CD4-positive, alpha-beta T cell treated with Interleukin-15 for 1 hour (primary cell): ENCODE measurements at regions not wholly inside any gene's neighbourhood (a gene's known extent, or its start where the extent isn't known, plus 50 kb on each side); places are given as distances from the start of the nearest gene placed in this dataset.
"Not testable (repeated sequence)": the region's sequence is repeated elsewhere in the genome, so short reads cannot be mapped to it uniquely, and the experiment has no call there.

Source experiments
- DNase-seq: peaks from one replicate; pipeline ENCODE4 v3.0.0-alpha.2; 2020

GRCh38 chr4:17232566-17233253, 279.2 kb downstream of the QDPR start:
- DNase-seq, result no peak

GRCh38 chr4:17231880-17232475, 279.9 kb downstream of the QDPR start:
- DNase-seq, result not testable (repeated sequence)

- no peak for DNase-seq
Observed at GRCh38 chr4:17230727-17231126, 281.2 kb downstream of the QDPR start.

GRCh38 chr4:17220816-17221215, 291.1 kb downstream of the QDPR start:
- DNase-seq, result no peak

- no peak for DNase-seq
Observed at GRCh38 chr4:17218786-17219185, 293.1 kb downstream of the QDPR start.

GRCh38 chr4:17206829-17207801, 304.8 kb downstream of the QDPR start:
- DNase-seq, result no peak

- no peak for DNase-seq
Observed at GRCh38 chr4:17204908-17205307, 306.5 kb upstream of the LDB2 start.

- DNase-seq, result no peak
Observed at GRCh38 chr4:17203797-17204196, 305.4 kb upstream of the LDB2 start.

- no peak for DNase-seq
Observed at GRCh38 chr4:17197070-17197469, 298.6 kb upstream of the LDB2 start.

- DNase-seq, result no peak
Observed at GRCh38 chr4:17195461-17196275, 297.2 kb upstream of the LDB2 start.

GRCh38 chr4:17194586-17194985, 296.1 kb upstream of the LDB2 start:
- no peak for DNase-seq

- no peak for DNase-seq
Observed at GRCh38 chr4:17189759-17190158, 291.3 kb upstream of the LDB2 start.

- no peak for DNase-seq
Observed at GRCh38 chr4:17189401-17189720, 290.9 kb upstream of the LDB2 start.

- no peak for DNase-seq
Observed at GRCh38 chr4:17188547-17189400, 290.3 kb upstream of the LDB2 start.

GRCh38 chr4:17188125-17188524, 289.7 kb upstream of the LDB2 start:
- no peak for DNase-seq

- DNase-seq, result no peak
Observed at GRCh38 chr4:17187003-17187402, 288.6 kb upstream of the LDB2 start.

- DNase-seq, result no peak
Observed at GRCh38 chr4:17182888-17183287, 284.4 kb upstream of the LDB2 start.

- no peak for DNase-seq
Observed at GRCh38 chr4:17174751-17175150, 276.3 kb upstream of the LDB2 start.

- no peak for DNase-seq
Observed at GRCh38 chr4:17173300-17173699, 274.9 kb upstream of the LDB2 start.

- DNase-seq, result no peak
Observed at GRCh38 chr4:17170131-17170530, 271.7 kb upstream of the LDB2 start.

GRCh38 chr4:17169699-17170098, 271.3 kb upstream of the LDB2 start:
- DNase-seq, result no peak

GRCh38 chr4:17168571-17168970, 270.1 kb upstream of the LDB2 start:
- DNase-seq, result no peak
